ENCODE measurements at regions not wholly inside any gene's neighbourhood (a gene's known extent, or its start where the extent isn't known, plus 50 kb on each side); places are given as distances from the start of the nearest gene placed in this dataset.

DNA sequence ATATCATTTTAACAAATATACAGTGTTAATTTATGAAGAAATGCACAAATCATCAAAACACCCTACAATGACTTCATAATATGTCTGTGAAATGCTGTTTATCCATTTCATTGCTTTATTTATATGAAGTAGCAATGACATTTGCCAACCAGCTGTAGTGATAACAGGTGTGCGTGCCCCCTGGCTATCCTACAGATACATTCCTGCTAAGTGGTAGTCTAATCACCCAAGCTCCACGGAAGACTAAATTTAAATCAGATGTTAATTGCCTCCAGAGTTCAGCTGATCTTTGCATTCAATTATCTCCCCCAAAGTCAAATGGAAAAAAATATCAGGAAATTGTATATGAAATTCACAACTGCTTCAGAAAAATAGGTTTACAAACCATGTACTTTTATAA, 1164.2 kb upstream of the LRRN3 start:
- no peak for DNase-seq (ENCODE audit: low read depth)
- TF ChIP-seq, protein P1, sequence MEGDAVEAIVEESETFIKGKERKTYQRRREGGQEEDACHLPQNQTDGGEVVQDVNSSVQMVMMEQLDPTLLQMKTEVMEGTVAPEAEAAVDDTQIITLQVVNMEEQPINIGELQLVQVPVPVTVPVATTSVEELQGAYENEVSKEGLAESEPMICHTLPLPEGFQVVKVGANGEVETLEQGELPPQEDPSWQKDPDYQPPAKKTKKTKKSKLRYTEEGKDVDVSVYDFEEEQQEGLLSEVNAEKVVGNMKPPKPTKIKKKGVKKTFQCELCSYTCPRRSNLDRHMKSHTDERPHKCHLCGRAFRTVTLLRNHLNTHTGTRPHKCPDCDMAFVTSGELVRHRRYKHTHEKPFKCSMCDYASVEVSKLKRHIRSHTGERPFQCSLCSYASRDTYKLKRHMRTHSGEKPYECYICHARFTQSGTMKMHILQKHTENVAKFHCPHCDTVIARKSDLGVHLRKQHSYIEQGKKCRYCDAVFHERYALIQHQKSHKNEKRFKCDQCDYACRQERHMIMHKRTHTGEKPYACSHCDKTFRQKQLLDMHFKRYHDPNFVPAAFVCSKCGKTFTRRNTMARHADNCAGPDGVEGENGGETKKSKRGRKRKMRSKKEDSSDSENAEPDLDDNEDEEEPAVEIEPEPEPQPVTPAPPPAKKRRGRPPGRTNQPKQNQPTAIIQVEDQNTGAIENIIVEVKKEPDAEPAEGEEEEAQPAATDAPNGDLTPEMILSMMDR (conservative IDR thresholded peaks at IDR 0.05; ENCODE audit: low read depth, low read length) = no peak
- H3K4me3 ChIP-seq (ENCODE audit: low read length) = no peak overlapping the region

DNA sequence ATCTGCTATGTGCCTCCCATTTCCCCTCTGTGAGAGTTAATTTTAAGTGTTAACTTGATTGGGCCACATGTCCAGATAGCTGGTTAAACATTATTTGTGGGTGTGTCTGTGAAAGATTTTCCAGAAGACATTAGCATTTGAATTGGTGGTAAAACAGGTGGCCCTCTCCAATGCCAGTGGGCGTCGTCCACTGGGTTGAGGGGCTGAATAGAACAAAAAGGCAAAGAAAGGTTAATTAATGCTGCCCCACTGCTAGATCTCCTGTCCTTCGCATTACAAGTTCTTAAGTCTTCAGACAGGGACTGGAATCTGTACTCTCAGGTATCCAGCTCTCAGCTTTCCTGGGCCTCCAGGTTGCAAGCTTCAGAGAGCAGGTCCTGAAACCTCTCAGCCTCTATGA, 1160.9 kb upstream of the LRRN3 start:
- no peak overlapping the region for H3K4me3 ChIP-seq (ENCODE audit: low read length)
- TF ChIP-seq, protein P1 (conservative IDR thresholded peaks at IDR 0.05; ENCODE audit: low read depth, low read length) = no peak
- DNase-seq (ENCODE audit: low read depth) = no peak

DNA sequence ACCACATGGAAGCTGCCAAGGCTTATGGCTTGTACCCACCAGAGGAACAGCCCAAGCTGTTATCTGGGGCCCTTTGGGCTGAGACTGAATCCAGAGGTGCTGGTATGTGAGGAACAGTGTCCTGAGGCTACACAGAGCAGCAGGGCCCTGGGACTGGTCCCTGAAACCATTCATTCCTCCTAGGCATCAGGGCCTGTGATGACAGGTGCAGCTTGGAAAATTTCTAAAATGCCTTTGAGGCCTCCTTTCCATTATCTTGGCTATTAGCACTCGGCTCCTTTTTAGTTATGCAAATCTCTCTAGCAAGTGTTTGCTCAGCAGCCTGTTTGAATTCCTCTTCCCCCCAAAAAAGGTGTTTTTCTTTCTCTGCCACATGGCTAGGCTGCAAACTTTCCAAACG, 1151.7 kb upstream of the LRRN3 start:
- H3K4me3 ChIP-seq (ENCODE audit: low read length) = no peak overlapping the region
- TF ChIP-seq, protein P1 (conservative IDR thresholded peaks at IDR 0.05; ENCODE audit: low read depth, low read length) = no peak
- no peak for DNase-seq (ENCODE audit: low read depth)

DNA sequence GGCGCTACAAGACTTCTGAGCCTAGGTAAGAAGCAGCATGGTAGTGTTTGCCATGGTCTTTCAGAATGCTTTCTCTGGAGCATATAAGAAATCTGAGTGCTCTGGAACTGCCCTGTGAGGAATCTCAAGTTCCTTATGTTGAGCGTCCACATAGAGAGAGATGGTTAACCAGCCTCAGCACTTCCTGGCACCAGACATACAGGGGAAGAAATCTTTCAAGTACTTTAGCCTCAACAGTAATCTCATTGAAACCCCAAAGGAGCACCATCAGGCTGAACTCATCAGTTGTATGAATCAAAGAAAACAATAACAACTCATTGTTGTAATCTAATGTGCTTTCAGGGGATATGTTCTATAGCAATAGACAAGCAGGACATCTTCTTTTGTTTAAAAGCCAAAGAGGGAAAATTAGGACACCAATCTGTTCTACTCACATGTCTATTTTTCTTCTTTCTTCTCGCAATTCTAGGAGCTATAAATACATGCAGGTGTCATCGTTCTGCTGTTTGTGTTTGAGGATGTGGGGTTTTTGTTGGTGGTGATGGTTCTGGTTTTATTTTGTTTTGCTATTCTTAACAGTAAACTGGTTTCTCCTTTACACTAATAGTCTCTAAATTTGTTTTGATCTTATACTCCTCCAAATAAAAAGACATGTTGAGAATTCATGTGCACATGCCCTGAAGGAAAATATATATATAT, 1145.0 kb upstream of the LRRN3 start:
- no peak for DNase-seq (ENCODE audit: low read depth)
- TF ChIP-seq, protein P1 (conservative IDR thresholded peaks at IDR 0.05; ENCODE audit: low read depth, low read length) = no peak

DNA sequence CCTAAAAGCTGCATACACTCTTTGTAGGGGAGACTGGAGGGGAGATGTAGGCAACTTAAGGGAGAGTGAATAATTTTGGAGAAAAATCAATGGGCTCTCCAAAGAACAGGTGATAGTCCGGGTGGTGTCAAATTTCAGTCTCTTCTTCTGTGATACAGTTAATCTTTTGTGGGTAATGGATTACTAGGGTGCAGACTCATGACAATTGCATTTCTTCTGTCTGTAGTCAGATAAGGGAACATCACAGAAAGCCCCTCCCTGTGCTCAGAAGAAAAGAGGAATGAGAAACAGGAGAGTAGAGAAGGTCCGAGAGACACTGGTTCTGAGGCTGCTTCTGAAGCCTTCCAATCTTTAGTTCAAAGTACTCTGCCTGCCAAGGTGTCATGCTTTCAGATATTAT, 1140.7 kb upstream of the LRRN3 start:
- no peak overlapping the region for H3K4me3 ChIP-seq (ENCODE audit: low read length)
- TF ChIP-seq, protein P1 (conservative IDR thresholded peaks at IDR 0.05; ENCODE audit: low read depth, low read length) = no peak
- DNase-seq (ENCODE audit: low read depth) = no peak

More for the DNA sequence above, 1145.0 kb upstream of the LRRN3 start:
- H3K4me3 ChIP-seq (ENCODE audit: low read length) = no peak overlapping the region

DNA sequence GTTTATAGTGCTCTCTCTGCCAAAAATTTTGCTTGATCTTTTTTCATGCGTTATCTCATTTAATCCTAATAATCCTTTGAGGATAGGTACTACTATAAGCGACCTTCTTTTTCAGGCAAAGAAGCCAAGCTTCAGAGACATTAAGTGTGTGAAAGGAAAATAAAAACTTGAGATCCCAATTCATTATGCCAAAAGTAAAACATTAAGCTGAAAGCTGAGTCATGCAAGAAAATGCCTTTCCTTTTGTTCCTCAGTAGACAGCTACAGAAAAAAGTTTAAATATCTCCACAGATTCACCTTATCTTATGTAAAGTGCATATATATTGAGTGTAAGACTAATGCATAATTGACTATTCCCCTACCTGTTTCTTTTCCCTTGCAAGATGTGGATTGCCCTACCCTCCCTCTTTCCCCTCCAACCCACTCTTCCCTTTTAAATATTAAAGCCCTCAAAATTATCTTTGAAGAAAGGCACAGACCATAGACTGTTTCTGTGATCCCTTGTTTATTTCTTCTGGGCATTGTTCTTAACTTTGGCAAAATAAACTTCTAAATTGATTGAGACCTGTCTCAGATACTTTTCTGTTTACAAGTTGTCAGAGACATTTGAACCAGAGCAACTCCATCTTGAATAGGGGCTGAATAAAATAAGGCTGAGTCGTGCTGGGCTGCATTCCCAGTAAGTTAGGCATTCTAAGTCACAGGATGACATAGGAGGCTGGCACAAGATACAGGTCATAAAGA, 1139.9 kb upstream of the LRRN3 start:
- DNase-seq (ENCODE audit: low read depth) = no peak
- no peak overlapping the region for H3K4me3 ChIP-seq (ENCODE audit: low read length)
- TF ChIP-seq, protein P1 (conservative IDR thresholded peaks at IDR 0.05; ENCODE audit: low read depth, low read length) = no peak

DNA sequence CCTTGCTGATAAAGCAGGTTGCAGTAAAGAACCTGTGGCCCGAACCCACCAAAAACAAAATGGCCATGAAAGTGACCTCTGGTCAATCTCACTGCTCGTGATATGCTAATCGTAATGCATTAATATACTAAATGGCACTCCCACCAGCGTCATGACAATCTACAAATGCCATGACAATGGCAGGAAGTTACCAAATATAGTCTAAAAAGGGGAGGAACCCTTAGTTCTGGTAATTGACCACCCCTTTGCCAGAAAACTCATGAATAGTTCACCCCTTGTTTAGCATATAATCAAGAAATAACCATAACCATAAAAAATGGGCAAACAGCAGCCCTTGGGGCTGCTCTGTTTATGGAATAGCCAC, 1139.4 kb upstream of the LRRN3 start:
- no peak overlapping the region for H3K4me3 ChIP-seq (ENCODE audit: low read length)
- TF ChIP-seq, protein P1 (conservative IDR thresholded peaks at IDR 0.05; ENCODE audit: low read depth, low read length) = no peak
- no peak for DNase-seq (ENCODE audit: low read depth)
